ENCODE measurements at regions not wholly inside any gene's neighbourhood (a gene's known extent, or its start where the extent isn't known, plus 50 kb on each side); places are given as distances from the start of the nearest gene placed in this dataset.

- H3K36me3 ChIP-seq (ENCODE audit: insufficient read depth, low read length) = no peaks in the 10 kb centered on the region
- no peaks in the 10 kb centered on the region for H3K9me3 ChIP-seq (ENCODE audit: insufficient read depth, low read depth, low read length)
- H3K27me3 ChIP-seq (ENCODE audit: insufficient read depth, low read length) = no peaks in the 10 kb centered on the region
- H3K27ac ChIP-seq (ENCODE audit: low read depth, low read length) = no peak overlapping the region
- 0 out of 2 replicates have a peak, but pooled peaks cover 3% of the 10 kb centered on the region for H3K4me1 ChIP-seq (ENCODE audit: insufficient read depth, low read length)
- WGBS = 80% methylated on average over 2 of the region's 3 CpGs
- H3K4me3 ChIP-seq (ENCODE audit: low read length) = no peak overlapping the region
- H3K9ac ChIP-seq (ENCODE audit: low read depth, low read length) = no peak overlapping the region
Observed at GRCh38 chr2:80703532-80703931, 399.0 kb upstream of the LRRTM1 start.

DNA sequence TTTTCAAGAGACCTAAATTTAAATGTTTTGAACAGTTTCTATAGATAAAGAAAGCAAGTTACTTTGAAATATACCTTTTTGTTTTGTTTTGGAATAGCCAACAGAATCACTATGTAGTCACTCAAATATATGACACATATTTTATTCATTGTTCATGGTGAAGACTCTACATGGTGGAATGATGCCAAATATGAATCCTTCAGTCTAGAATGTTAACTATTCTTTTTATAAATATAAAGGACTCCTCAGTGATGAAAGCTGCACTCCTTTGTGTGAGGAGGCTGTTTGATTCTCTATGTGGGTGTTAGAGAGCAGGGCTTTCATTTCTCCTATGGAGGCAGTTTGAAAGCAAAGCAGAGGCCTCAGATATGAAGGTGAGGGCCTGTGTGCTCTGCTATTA is 396.4 kb upstream of the LRRTM1 start:
- Histone ChIP-seq H3K27me3 (ENCODE audit: insufficient read depth, low read length) (no peaks in the 10 kb centered on the region), H3K9me3 (ENCODE audit: insufficient read depth, low read depth, low read length) (no peaks in the 10 kb centered on the region), H3K4me1 (ENCODE audit: insufficient read depth, low read length) (0 out of 2 replicates have a peak, but pooled peaks cover 3% of the 10 kb centered on the region), H3K9ac (ENCODE audit: low read depth, low read length) (no peak overlapping the region), H3K36me3 (ENCODE audit: insufficient read depth, low read length) (no peaks in the 10 kb centered on the region), H3K4me3 (ENCODE audit: low read length) (no peak overlapping the region), H3K27ac (ENCODE audit: low read depth, low read length) (no peak overlapping the region)

Measured in HUES64 (cell line).